NB4 (cell line): ENCODE measurements at regions not wholly inside any gene's neighbourhood (a gene's known extent, or its start where the extent isn't known, plus 50 kb on each side); places are given as distances from the start of the nearest gene placed in this dataset.

Source experiments
- DNase-seq: peaks from one replicate; pipeline ENCODE4 v3.0.0; 2010; ENCODE audit warnings: low read depth
- H3K4me3 ChIP-seq: one replicate; pipeline ENCODE4 v1.5.1; 2011; ENCODE audit warnings: mild to moderate bottlenecking, low read depth, low read length, moderate library complexity
- CTCF ChIP-seq: IDR thresholded peaks from one replicate; pipeline ENCODE4 v1.5.1; 2012; ENCODE audit warnings: low read depth, low read length
- MAX ChIP-seq: IDR thresholded peaks from 2 replicates; pipeline ENCODE4 v1.6.1; 2011; ENCODE audit warnings: low read depth, low read length
- MYC ChIP-seq: IDR thresholded peaks from 2 replicates; pipeline ENCODE4 v1.6.1; 2011; ENCODE audit warnings: low read depth, low read length
- POLR2A ChIP-seq: IDR thresholded peaks from 2 replicates; pipeline ENCODE4 v1.6.1; 2011; ENCODE audit warnings: mild to moderate bottlenecking; ENCODE audit not compliant: insufficient read length; ENCODE audit errors: extremely low read depth

- H3K4me3 ChIP-seq = no peak overlapping the region
- DNase-seq = no peak
- no peak for TF ChIP-seq MAX
- TF ChIP-seq MYC = no peak
- no peak for TF ChIP-seq CTCF
- no peak for TF ChIP-seq POLR2A
Observed at GRCh38 chr5:44942524-44943001, 133.8 kb downstream of the MRPS30 start.

- TF ChIP-seq MYC (no peak), POLR2A (no peak), CTCF (no peak)
- H3K4me3 ChIP-seq = no peak overlapping the region
- DNase-seq = no peak
Observed at GRCh38 chr5:44943647-44944046, 134.9 kb downstream of the MRPS30 start.

- no peak overlapping the region for H3K4me3 ChIP-seq
- TF ChIP-seq MYC (no peak), CTCF (no peak)
- DNase-seq = no peak
Observed at GRCh38 chr5:44945743-44946142, 137.0 kb downstream of the MRPS30 start.

- TF ChIP-seq MYC (no peak), MAX (no peak), CTCF (no peak), POLR2A (no peak)
- no peak overlapping the region for H3K4me3 ChIP-seq
- DNase-seq = no peak
Observed at GRCh38 chr5:44949687-44950086, 140.9 kb downstream of the MRPS30 start.

GRCh38 chr5:44951371-44951770 is 142.6 kb downstream of the MRPS30 start:
- no peak for DNase-seq
- no peak overlapping the region for H3K4me3 ChIP-seq
- no peak for TF ChIP-seq POLR2A
- no peak for TF ChIP-seq MAX

GRCh38 chr5:44952376-44952775 is 143.6 kb downstream of the MRPS30 start:
- DNase-seq = peak; percentile 66
- TF ChIP-seq CTCF = peak; percentile 69
- TF ChIP-seq MAX = no peak
- TF ChIP-seq MYC = no peak
- no peak overlapping the region for H3K4me3 ChIP-seq
